Astrocyte (in vitro differentiated cells and primary cell): ENCODE measurements at regions not wholly inside any gene's neighbourhood (a gene's known extent, or its start where the extent isn't known, plus 50 kb on each side); places are given as distances from the start of the nearest gene placed in this dataset.

Experiments
- DNase-seq: peaks from one replicate; pipeline ENCODE4 v3.0.0-alpha.2; 2010; ENCODE audit warnings: low read depth
- FAIRE-seq: peaks from 2 replicates; lab custom pipeline; 2011; peaks lifted over from hg19 to GRCh38; lab: Jason Lieb, UNC
- H2AFZ ChIP-seq: 2 replicates; pipeline ENCODE4 v1.6.0; 2012; ENCODE audit warnings: low read depth, low read length, inconsistent platforms
- H3K27ac ChIP-seq: 2 replicates; pipeline ENCODE4 v1.5.1; 2011; ENCODE audit warnings: low read depth, low read length, inconsistent platforms
- H3K27me3 ChIP-seq: 2 replicates; pipeline ENCODE4 v1.6.0; 2011; ENCODE audit warnings: low read length, inconsistent platforms; ENCODE audit not compliant: insufficient read depth
- H3K36me3 ChIP-seq: 2 replicates; pipeline ENCODE4 v1.5.1; 2011; ENCODE audit warnings: low read length, inconsistent platforms; ENCODE audit not compliant: insufficient read depth
- H3K4me1 ChIP-seq: 2 replicates; pipeline ENCODE4 v1.5.1; 2011; ENCODE audit warnings: low read length, inconsistent platforms; ENCODE audit not compliant: insufficient read depth
- H3K4me2 ChIP-seq: 2 replicates; pipeline ENCODE4 v1.6.0; 2012; ENCODE audit warnings: low read length, inconsistent platforms
- H3K4me3 ChIP-seq: 2 replicates; pipeline ENCODE4 v1.5.1; 2011; ENCODE audit warnings: low read depth, mild to moderate bottlenecking, low read length, inconsistent platforms; ENCODE audit not compliant: insufficient read depth
- H3K79me2 ChIP-seq: 2 replicates; pipeline ENCODE4 v1.6.0; 2012; ENCODE audit warnings: mild to moderate bottlenecking, low read length, inconsistent platforms; ENCODE audit not compliant: insufficient read depth
- H3K9ac ChIP-seq: 2 replicates; pipeline ENCODE4 v1.6.0; 2012; ENCODE audit warnings: mild to moderate bottlenecking, low read length, inconsistent platforms
- H3K9me3 ChIP-seq: 2 replicates; pipeline ENCODE4 v1.5.1; 2012; ENCODE audit warnings: low read depth, mild to moderate bottlenecking, low read length, inconsistent platforms; ENCODE audit not compliant: insufficient read depth
- H4K20me1 ChIP-seq: 2 replicates; pipeline ENCODE4 v1.6.0; 2012; ENCODE audit warnings: low read length, inconsistent platforms; ENCODE audit not compliant: insufficient read depth
- H3K27ac Mint-ChIP-seq: one replicate; pipeline ENCODE4 v1.8.0; 2021; ENCODE audit warnings: mild to moderate bottlenecking, mixed read lengths; ENCODE audit not compliant: unreplicated experiment
- H3K27me3 Mint-ChIP-seq: one replicate; pipeline ENCODE4 v1.8.0; 2021; ENCODE audit warnings: low read depth, mixed read lengths; ENCODE audit not compliant: unreplicated experiment
- H3K36me3 Mint-ChIP-seq: one replicate; pipeline ENCODE4 v1.8.0; 2021; ENCODE audit warnings: low read depth, mixed read lengths; ENCODE audit not compliant: unreplicated experiment
- H3K4me1 Mint-ChIP-seq: one replicate; pipeline ENCODE4 v1.8.0; 2021; ENCODE audit warnings: low read depth, mixed read lengths; ENCODE audit not compliant: unreplicated experiment
- H3K4me3 Mint-ChIP-seq: one replicate; pipeline ENCODE4 v1.8.0; 2021; ENCODE audit warnings: mild to moderate bottlenecking, moderate library complexity, mixed read lengths; ENCODE audit not compliant: unreplicated experiment
- H3K9me3 Mint-ChIP-seq: one replicate; pipeline ENCODE4 v1.8.0; 2021; ENCODE audit warnings: mild to moderate bottlenecking, mixed read lengths; ENCODE audit not compliant: unreplicated experiment
- EZH2 ChIP-seq: IDR thresholded peaks from 2 replicates; pipeline ENCODE4 v1.6.1; 2012; ENCODE audit warnings: mild to moderate bottlenecking, low read length, inconsistent platforms; ENCODE audit not compliant: insufficient read depth
- TF ChIP-seq, protein P1 (sequence below): IDR thresholded peaks from 2 replicates; pipeline ENCODE4 v1.5.1; 2011; ENCODE audit warnings: low read depth, mild to moderate bottlenecking, inconsistent platforms, low read length, moderate library complexity; ENCODE audit not compliant: insufficient read depth

DNA sequence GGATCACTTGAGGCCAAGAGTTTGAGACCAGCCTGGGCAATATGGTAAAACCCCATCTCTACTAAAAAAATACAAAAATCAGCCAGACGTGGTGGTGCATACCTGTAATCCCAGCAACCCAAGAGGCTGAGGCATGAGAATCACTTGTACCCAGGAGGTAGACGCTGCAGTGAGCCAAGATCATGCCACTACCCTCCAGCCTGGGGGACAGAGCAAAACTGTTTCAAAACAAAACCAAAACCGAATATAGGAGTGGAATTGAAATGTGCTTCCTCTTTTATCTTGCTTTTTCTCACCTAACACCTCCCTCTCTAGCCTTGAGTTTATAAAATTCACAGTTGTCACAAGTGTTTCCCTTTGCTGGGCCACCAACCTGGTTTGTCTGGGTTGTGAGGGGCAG lies 181.9 kb downstream of the PAH start:
- DNase-seq (no peak), FAIRE-seq (no peak)
- Histone ChIP-seq H3K4me2 (no peak overlapping the region), H2AFZ (no peak overlapping the region), H3K27ac (no peak overlapping the region), H3K36me3 (no peaks in the 10 kb centered on the region), H4K20me1 (no peaks in the 10 kb centered on the region), H3K9me3 (no peaks in the 10 kb centered on the region), H3K9ac (no peak overlapping the region), H3K4me1 (no peaks in the 10 kb centered on the region), H3K79me2 (no peaks in the 10 kb centered on the region), H3K27me3 (no peaks in the 10 kb centered on the region), H3K4me3 (no peak overlapping the region)
- Mint-ChIP-seq H3K27me3 (no peaks in the 10 kb centered on the region), H3K4me3 (no peak overlapping the region), H3K4me1 (peaks cover 3% of the 10 kb centered on the region), H3K36me3 (no peaks in the 10 kb centered on the region), H3K27ac (no peak overlapping the region), H3K9me3 (peaks cover 4% of the 10 kb centered on the region)
- TF ChIP-seq, protein P1, sequence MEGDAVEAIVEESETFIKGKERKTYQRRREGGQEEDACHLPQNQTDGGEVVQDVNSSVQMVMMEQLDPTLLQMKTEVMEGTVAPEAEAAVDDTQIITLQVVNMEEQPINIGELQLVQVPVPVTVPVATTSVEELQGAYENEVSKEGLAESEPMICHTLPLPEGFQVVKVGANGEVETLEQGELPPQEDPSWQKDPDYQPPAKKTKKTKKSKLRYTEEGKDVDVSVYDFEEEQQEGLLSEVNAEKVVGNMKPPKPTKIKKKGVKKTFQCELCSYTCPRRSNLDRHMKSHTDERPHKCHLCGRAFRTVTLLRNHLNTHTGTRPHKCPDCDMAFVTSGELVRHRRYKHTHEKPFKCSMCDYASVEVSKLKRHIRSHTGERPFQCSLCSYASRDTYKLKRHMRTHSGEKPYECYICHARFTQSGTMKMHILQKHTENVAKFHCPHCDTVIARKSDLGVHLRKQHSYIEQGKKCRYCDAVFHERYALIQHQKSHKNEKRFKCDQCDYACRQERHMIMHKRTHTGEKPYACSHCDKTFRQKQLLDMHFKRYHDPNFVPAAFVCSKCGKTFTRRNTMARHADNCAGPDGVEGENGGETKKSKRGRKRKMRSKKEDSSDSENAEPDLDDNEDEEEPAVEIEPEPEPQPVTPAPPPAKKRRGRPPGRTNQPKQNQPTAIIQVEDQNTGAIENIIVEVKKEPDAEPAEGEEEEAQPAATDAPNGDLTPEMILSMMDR, result no peak
- no peak for TF ChIP-seq EZH2

DNA sequence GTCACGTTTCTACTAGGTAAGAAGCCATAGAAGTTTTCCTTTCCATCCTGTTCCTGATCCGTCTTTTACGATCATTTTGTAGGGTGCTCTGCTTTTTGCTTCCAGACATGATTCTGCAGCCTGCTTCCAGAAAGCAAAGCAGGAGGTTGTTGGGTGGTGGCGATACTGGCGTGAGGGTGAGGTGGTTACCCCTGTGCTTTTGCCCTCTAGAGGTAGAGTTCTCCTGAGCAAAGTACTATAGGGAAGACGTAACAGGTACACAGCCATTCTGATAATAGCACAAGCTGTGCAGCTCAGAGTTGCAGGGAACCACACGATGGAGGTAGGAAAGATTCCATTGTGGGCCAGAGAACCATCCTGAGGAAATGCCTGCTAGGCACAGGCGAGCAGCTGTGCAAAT lies 186.0 kb downstream of the PAH start:
- DNase-seq, result no peak
- H3K79me2 ChIP-seq, result no peaks in the 10 kb centered on the region
- no peaks in the 10 kb centered on the region for H3K4me1 ChIP-seq
- FAIRE-seq, result no peak
- H3K9me3 ChIP-seq, result no peaks in the 10 kb centered on the region
- no peak overlapping the region for H2AFZ ChIP-seq
- Mint-ChIP-seq H3K27me3 (no peaks in the 10 kb centered on the region), H3K4me1 (no peaks in the 10 kb centered on the region), H3K36me3 (no peaks in the 10 kb centered on the region), H3K27ac (no peak overlapping the region), H3K4me3 (no peak overlapping the region), H3K9me3 (no peaks in the 10 kb centered on the region)
- H4K20me1 ChIP-seq, result no peaks in the 10 kb centered on the region
- no peak overlapping the region for H3K4me2 ChIP-seq
- no peak overlapping the region for H3K27ac ChIP-seq
- no peaks in the 10 kb centered on the region for H3K36me3 ChIP-seq
- H3K4me3 ChIP-seq, result no peak overlapping the region
- no peaks in the 10 kb centered on the region for H3K27me3 ChIP-seq
- TF ChIP-seq, protein P1, result no peak
- no peak for TF ChIP-seq EZH2
- H3K9ac ChIP-seq, result no peak overlapping the region

DNA sequence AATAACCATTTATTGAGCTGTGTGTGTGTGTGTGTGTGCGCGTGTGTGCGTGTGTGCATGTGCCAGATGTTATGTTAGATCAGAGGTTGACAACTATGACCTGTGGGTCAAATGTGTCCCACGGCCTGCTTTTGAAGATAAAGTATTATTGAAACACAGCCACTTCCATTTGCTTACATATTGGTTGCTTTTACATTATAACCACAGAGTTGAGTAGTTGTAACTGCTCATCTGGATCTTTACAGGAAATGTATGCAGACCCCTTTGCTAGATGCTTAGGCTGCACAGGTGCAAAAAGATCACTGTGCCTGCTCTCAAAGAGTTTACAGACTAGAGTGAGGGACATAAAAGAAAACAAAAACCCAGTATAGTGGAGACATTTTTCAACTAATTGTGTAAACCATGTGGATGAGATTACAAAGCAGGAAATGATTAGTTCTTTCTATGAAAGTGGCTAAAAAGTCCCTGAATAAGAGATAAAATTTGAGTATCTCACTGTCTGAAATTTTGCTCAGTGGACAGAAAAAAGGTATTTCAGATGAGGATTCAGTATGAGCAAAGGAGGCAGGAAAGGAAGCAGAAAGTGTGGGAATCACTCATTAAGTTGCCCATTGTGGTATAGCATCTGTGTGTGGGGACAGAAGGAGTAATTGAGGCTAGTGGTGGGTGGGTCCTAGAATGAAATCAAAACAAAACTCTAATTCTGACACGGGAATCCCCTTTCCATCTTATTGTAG lies 188.4 kb downstream of the PAH start:
- FAIRE-seq (no peak), DNase-seq (no peak)
- no peaks in the 10 kb centered on the region for H3K9me3 Mint-ChIP-seq
- H3K27me3 Mint-ChIP-seq, result no peaks in the 10 kb centered on the region
- Histone ChIP-seq H3K36me3 (no peaks in the 10 kb centered on the region), H3K79me2 (no peaks in the 10 kb centered on the region), H3K27me3 (no peaks in the 10 kb centered on the region), H3K9me3 (no peaks in the 10 kb centered on the region), H3K4me2 (no peak overlapping the region), H4K20me1 (no peaks in the 10 kb centered on the region), H2AFZ (no peak overlapping the region), H3K4me3 (no peak overlapping the region), H3K27ac (no peak overlapping the region), H3K4me1 (no peaks in the 10 kb centered on the region), H3K9ac (no peak overlapping the region)
- TF ChIP-seq EZH2, result no peak
- TF ChIP-seq, protein P1, result no peak
- no peak overlapping the region for H3K4me3 Mint-ChIP-seq
- H3K27ac Mint-ChIP-seq, result no peak overlapping the region
- H3K4me1 Mint-ChIP-seq, result no peaks in the 10 kb centered on the region
- no peaks in the 10 kb centered on the region for H3K36me3 Mint-ChIP-seq
